IPS DF 4.7 (cell line): ENCODE measurements at regions not wholly inside any gene's neighbourhood (a gene's known extent, or its start where the extent isn't known, plus 50 kb on each side); places are given as distances from the start of the nearest gene placed in this dataset.
"Not testable (repeated sequence)": the region's sequence is repeated elsewhere in the genome, so short reads cannot be mapped to it uniquely, and the experiment has no call there.

Source experiments
- DNase-seq: peaks from one replicate; pipeline ENCODE4 v3.0.0-alpha.2; 2013; ENCODE audit warnings: low spot score; ENCODE audit errors: extremely low read depth

GRCh38 chr12:17110316-17110715 lies 504.4 kb upstream of the LMO3 start:
- DNase-seq = no peak

DNA sequence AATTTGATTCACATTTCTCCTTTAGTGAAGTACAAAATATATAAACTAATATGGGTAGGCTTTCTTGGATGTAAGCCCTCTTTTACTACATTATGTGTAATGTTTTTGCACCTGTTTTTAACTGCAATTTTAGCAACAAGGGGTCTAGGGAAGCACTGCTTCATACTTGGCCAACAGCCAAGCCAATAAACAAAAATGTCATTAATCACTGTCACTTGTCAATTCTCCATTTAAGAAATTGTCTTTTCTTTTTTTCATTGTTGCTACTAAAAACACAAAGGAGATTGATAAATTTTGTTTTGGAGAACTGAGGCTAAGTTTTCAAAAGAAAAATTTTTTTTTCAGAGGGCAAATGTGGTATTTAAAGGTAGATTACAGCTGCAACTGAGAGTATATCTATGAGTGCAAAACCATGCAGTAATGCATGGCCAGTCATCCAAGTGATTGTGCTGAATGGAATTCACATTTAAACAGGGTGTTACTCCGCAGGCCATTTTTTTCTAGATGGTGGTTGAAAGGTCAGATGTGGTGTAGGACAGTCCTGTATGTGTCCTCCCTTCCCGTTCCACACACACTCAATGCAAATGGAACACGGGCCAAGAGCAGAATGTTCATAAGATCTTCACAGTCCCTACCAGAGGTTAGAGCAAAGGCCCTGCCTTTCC lies 503.0 kb upstream of the LMO3 start:
- no peak for DNase-seq

DNA sequence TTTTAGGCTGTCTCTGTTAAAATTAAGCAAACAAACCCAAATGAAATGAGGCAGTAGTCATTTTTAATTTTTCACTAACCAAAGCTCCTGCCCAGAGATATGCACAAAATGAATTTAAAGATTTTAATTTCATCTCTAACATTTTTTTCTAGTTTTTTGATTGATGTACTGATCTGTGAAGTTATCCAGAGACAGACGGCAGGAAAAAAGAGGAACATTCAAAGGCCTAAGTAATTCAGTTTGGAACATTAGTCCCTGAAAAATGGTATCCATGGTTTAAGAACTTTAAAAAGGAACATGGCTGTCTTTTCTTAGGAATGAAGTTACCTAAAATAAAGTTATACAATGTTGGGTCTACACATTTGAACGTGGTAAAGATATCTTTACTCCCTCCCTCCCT lies 498.8 kb upstream of the LMO3 start:
- no peak for DNase-seq

GRCh38 chr12:17097674-17098073 lies 491.7 kb upstream of the LMO3 start:
- no peak for DNase-seq

GRCh38 chr12:17084831-17085230 lies 478.9 kb upstream of the LMO3 start:
- DNase-seq = no peak

GRCh38 chr12:17079251-17079909 lies 473.4 kb upstream of the LMO3 start:
- no peak for DNase-seq

DNA sequence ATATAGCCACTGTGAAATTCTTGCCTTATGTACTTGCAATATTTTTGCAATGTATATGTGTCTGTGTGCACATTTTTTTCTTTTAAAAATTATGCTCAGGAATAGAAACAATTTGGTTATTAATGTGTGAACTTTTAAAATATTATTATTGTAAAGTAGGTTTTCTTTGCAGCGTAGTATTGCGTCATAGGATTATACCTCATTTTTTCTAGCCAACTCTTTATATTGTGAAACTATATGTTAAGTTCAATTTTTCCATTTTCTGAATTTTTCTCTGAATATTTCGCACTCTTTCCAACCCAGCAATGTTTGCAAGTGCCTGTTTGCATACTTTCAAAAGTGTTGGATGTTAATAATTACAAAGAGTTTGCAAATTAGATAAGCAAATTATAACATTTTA lies 471.6 kb upstream of the LMO3 start:
- DNase-seq = no peak

GRCh38 chr12:17076811-17077210 lies 470.8 kb upstream of the LMO3 start:
- DNase-seq = no peak

DNA sequence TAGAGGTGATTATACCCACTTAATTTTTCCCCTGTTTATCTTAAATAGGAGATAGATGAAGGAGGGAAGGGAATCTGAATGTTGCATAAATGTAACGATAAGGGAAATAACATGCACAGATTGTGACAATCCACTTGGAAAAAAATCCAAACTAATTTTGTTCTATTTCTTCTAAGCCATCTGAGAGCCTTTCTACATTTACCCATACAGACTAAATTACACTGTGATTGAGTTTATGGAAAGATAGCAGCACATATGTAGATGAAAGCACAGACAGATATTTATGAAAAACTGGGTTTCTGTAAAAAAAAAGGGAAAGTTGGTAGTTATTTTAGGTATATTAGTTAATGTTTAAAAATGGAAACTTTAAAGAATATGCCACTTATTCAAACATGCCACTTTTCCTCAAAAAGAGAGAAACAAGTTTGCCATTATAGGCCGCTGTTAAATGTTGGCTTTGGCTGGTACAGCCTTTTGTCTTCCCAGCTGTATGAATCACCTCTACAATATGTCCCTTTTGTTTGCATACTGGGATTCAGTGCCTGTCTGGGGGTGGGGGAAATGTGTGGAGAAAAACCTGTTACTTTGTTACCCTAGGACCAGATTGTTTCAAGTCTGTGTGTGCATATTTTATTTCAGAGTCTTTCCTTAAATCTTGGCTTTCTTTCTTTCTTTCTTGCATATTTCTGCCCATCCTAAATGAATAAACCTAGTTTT lies 470.2 kb upstream of the LMO3 start:
- no peak for DNase-seq

DNA sequence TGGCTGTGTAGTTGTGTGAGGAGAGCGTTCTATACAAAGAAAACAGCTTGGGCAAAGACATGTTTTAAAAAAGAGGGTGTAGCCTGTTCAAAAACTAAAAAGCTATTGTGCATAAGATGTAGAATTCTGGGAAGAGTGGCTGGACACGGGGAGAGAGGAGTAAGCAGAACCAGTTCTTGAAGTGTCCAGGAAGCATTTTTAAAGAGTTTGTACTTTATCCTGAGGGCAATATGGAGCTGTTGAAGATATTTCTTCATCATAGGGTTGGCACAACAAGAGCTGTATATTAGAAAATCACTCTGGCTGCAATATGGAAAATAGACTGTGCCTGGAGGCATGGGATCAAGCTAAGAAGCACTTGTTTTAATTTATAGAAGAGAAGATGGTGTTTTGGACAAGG lies 458.9 kb upstream of the LMO3 start:
- no peak for DNase-seq

GRCh38 chr12:17062267-17063036 lies 456.5 kb upstream of the LMO3 start:
- no peak for DNase-seq

GRCh38 chr12:17060260-17060659 lies 454.3 kb upstream of the LMO3 start:
- DNase-seq = no peak

DNA sequence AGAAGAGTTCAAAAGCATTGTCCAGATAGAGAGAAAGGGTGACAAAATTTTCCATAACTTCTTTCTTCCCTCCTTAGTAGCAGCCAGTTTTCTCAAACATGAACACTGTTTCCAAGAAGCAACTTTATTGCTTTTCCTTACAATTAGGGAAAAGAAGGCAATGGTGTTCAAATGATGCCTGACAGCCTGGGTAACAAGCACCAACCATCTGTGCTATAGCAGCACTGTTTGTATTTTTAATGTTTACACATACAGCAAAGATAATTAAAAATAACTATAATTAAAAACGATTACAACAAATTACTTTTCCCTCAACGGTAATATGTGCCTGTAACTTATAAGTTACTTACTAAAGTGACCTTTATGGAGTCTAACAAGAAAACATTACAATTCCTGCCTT lies 450.6 kb upstream of the LMO3 start:
- DNase-seq = no peak

GRCh38 chr12:17038923-17039322 lies 433.0 kb upstream of the LMO3 start:
- DNase-seq = no peak

- DNase-seq = no peak
Measured at GRCh38 chr12:17035372-17035771, 429.4 kb upstream of the LMO3 start.

- no peak for DNase-seq
Measured at GRCh38 chr12:17030338-17030737, 424.4 kb upstream of the LMO3 start.

DNA sequence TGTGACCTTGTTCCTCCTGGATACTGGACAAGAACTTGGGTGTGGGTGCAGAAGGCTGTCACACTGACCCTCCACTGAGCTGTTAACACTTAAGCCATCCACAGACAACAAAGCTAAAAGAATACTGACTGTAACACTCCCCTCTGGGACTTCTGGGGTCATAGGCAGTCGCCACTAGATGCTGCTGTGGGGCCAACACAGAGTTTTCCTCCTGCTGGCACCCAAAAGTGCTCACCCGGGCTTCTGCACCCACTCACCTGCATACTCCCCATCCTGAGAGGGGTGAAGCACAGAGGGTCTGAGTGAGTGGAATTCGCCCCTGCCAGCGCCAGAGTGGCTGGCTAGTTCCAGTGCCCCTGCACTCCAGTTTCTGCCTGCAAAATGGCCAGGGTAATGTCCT lies 422.4 kb upstream of the LMO3 start:
- no peak for DNase-seq

GRCh38 chr12:17025424-17025823 lies 419.5 kb upstream of the LMO3 start:
- DNase-seq = not testable (repeated sequence)

DNA sequence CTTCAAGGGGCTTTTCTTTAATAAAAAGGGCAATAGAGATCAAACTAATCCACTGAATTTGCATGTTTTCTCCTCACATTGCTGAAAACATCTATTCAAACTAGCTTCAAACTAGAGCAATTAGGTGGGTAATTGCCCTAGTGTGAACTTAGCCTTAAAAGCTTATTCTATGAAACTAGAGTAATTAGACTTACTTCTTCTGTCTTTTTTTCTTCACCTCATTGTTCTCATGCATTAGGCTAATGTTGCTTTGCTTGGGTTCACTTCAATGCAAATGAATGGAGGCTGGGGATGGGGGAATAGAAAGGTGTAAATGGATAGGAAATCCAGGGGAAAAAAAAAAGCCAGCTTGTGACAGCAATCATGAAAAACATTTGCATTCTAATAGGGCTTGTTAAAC lies 414.8 kb upstream of the LMO3 start:
- DNase-seq = peak; percentile 33

GRCh38 chr12:17017402-17017801 lies 411.4 kb upstream of the LMO3 start:
- DNase-seq = no peak

DNA sequence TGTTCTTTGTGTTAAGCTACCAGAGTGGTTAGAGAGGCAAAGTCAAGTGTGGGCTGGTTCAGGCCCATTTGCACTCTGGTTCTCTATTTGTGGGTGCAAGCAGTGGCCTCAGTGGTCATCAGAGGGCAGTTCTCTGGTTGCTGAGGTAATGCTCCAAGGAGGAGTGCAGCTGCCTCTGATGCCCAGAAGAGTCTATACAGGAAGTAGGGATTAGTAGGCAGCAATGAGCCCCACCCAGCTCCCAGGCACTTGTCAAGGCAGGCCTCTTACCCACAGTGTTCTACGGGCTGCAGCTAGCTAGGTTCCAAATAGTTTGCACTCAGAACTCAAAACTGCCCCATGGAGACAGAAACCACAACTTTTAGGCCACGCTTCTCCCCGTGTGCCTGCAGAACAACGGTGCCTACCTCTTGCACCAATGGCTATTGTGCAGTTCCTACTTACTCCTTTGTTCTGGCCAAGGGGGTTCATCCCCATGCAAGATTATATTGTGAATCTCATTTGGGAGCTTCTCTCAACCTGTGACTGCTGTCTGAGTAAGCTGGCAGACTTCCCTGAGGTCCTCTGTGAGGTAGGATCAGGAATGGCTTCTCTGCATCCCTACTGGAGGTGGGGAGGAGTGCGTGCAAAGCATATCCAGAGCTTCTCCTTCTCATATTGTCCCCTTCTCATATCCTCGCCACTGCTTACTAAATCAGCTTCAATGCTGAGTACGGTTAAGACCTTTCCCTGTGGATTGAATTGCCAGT lies 410.3 kb upstream of the LMO3 start:
- DNase-seq = no peak
